B cell (primary cell): ENCODE measurements at regions not wholly inside any gene's neighbourhood (a gene's known extent, or its start where the extent isn't known, plus 50 kb on each side); places are given as distances from the start of the nearest gene placed in this dataset.

Experiments
- ATAC-seq: fragments of 200-7000 bp; cut with Tn5 transposase; one replicate; pipeline ENCODE4 v1.10.0; 2021; ENCODE audit warnings: low read depth, mild to moderate bottlenecking, moderate number of reproducible peaks, moderate library complexity
- CTCF ChIA-PET: fragments of 350-600 bp; sonication (Branson Sonifier 250); formaldehyde crosslinking; loops from one replicate; lab custom pipeline; 2021; ENCODE audit warnings: antibody characterized with exemption, inconsistent platforms; lab: Charles Lee
- POLR2A ChIA-PET: fragments of 350-600 bp; sonication (Branson Sonifier 250); formaldehyde crosslinking; loops from one replicate; lab custom pipeline; 2021; ENCODE audit warnings: antibody characterized with exemption; lab: Charles Lee
- DNase-seq: peaks from one replicate; pipeline ENCODE4 v3.0.0; 2013
- H2AFZ ChIP-seq: 2 replicates; pipeline ENCODE4 v1.6.1; 2012; ENCODE audit warnings: mild to moderate bottlenecking, low read depth, low read length; ENCODE audit not compliant: insufficient read depth, poor library complexity, severe bottlenecking
- H3K27ac ChIP-seq, 2 donors: 1 replicate in 1 of 2; 2 replicates in 1 of 2; pipeline ENCODE4 v1.5.1; 2012 to 2013; ENCODE audit warnings: low read length in 2 of 2, mild to moderate bottlenecking in 2 of 2, moderate library complexity in 1 of 2
- H3K27me3 ChIP-seq, 4 experiments: fragments of 200-600 bp in 1 of 4; sonication (generic) in 1 of 4; replicated peaks in 1 of 4; 1 replicate in 2 of 4; 2 replicates in 2 of 4; pipeline versions ENCODE4 v1.6.1 to v1.7.0; 2013 to 2016; ENCODE audit warnings: low read length in 3 of 4, mild to moderate bottlenecking in 2 of 4, mixed read lengths in 1 of 4, moderate library complexity in 1 of 4; ENCODE audit not compliant: insufficient read depth in 4 of 4, control insufficient read depth in 3 of 4; ENCODE audit errors: control extremely low read depth in 1 of 4
- H3K36me3 ChIP-seq, 2 experiments: replicated peaks in 1 of 2; 1 replicate in 1 of 2; 2 replicates in 1 of 2; pipeline versions ENCODE4 v1.6.1 to v1.7.1; 2013; ENCODE audit warnings: low read length in 1 of 2; ENCODE audit not compliant: insufficient read depth in 2 of 2, control insufficient read depth in 1 of 2; ENCODE audit errors: control extremely low read depth in 1 of 2, extremely low read depth in 1 of 2
- H3K4me1 ChIP-seq, 2 donors: fragments of 200-600 bp in 1 of 2; sonication (generic) in 1 of 2; 1 replicate in 1 of 2; 2 replicates in 1 of 2; pipeline versions ENCODE4 v1.5.1 to v1.6.1; 2013 to 2017; ENCODE audit warnings: low read length in 2 of 2; ENCODE audit not compliant: control insufficient read depth in 2 of 2, insufficient read depth in 2 of 2
- H3K4me2 ChIP-seq: replicated peaks from 2 replicates; pipeline ENCODE3; 2012; ENCODE audit warnings: mild to moderate bottlenecking, low read depth, low read length; ENCODE audit not compliant: poor library complexity, severe bottlenecking
- H3K4me3 ChIP-seq, 5 experiments: fragments of 200-600 bp in 1 of 5; sonication (generic) in 1 of 5; 1 replicate in 3 of 5; 2 replicates in 2 of 5; pipeline versions ENCODE4 v1.5.1 to v1.7.0; 2011 to 2016; ENCODE audit warnings: low read length in 4 of 5, mild to moderate bottlenecking in 4 of 5, low read depth in 2 of 5, control low read depth in 1 of 5, moderate library complexity in 1 of 5; ENCODE audit not compliant: insufficient read depth in 1 of 5; ENCODE audit errors: control extremely low read depth in 1 of 5, extremely low read depth in 1 of 5
- H3K79me2 ChIP-seq: fragments of 200-600 bp; sonication (generic); one replicate; pipeline ENCODE4 v1.6.0; 2016; ENCODE audit warnings: low read length; ENCODE audit not compliant: control insufficient read depth, insufficient read depth
- H3K9ac ChIP-seq: fragments of 200-600 bp; sonication (generic); 2 replicates; pipeline ENCODE4 v1.6.1; 2017; ENCODE audit warnings: mild to moderate bottlenecking, low read length, moderate library complexity
- H3K9me3 ChIP-seq, 3 donors: one replicate each; pipeline versions ENCODE4 v1.6.1 to v1.7.1; 2013; ENCODE audit warnings: low read length in 2 of 3; ENCODE audit not compliant: control insufficient read depth in 2 of 3, insufficient read depth in 1 of 3; ENCODE audit errors: control extremely low read depth in 1 of 3
- H4K20me1 ChIP-seq: 2 replicates; pipeline ENCODE4 v1.6.0; 2012; ENCODE audit warnings: mild to moderate bottlenecking, low read length; ENCODE audit not compliant: insufficient read depth, control insufficient read depth, poor library complexity, severe bottlenecking
- H3K27ac Mint-ChIP-seq: one replicate; pipeline ENCODE4 v1.8.0; 2021; ENCODE audit warnings: mixed read lengths
- H3K27me3 Mint-ChIP-seq: one replicate; pipeline ENCODE4 v1.8.0; 2021; ENCODE audit warnings: mixed read lengths
- H3K4me1 Mint-ChIP-seq: one replicate; pipeline ENCODE4 v1.8.0; 2021; ENCODE audit warnings: mixed read lengths
- H3K4me3 Mint-ChIP-seq: one replicate; pipeline ENCODE4 v1.8.0; 2021; ENCODE audit warnings: mixed read lengths
- H3K9me3 Mint-ChIP-seq: one replicate; pipeline ENCODE4 v1.8.0; 2022; ENCODE audit warnings: mixed read lengths; ENCODE audit not compliant: insufficient read depth
- CTCF ChIP-seq: fragments of 200-600 bp; IDR thresholded peaks from one replicate; pipeline ENCODE4 v1.8.0; 2022; ENCODE audit warnings: antibody characterized with exemption, mild to moderate bottlenecking
- EZH2 ChIP-seq: IDR thresholded peaks from 2 replicates; pipeline ENCODE4 v1.6.1; 2012; ENCODE audit warnings: borderline replicate concordance, low read depth, mild to moderate bottlenecking, moderate library complexity, low read length; ENCODE audit not compliant: insufficient read depth, poor library complexity, severe bottlenecking
- WGBS: methylation state at CpG from one replicate; pipeline ENCODE4 v1.1.5; 2013; ENCODE audit warnings: missing lambda C conversion rate; ENCODE audit not compliant: insufficient coverage; 5-methylcytosine and 5-hydroxymethylcytosine counted together
- intact Hi-C: fragments of 100-400 bp; cut with micrococcal nuclease; formaldehyde crosslinking; loops from one replicate; pipeline ENCODE4 v1.10.0; 2022

GRCh38 chr13:91058066-91058465 is 289.4 kb upstream of the MIR17HG start:
- 83% methylated on average over 2 of the region's 2 CpGs for WGBS
- H3K4me1 ChIP-seq = no peaks in the 10 kb centered on the region
- Mint-ChIP-seq H3K4me1 (no peaks in the 10 kb centered on the region), H3K27me3 (no peaks in the 10 kb centered on the region), H3K27ac (no peak overlapping the region), H3K4me3 (no peak overlapping the region), H3K9me3 (peaks cover 7% of the 10 kb centered on the region)
- no peak for TF ChIP-seq EZH2
- no peaks in the 10 kb centered on the region for H3K79me2 ChIP-seq
- POLR2A ChIA-PET = no interaction called here
- H3K4me3 ChIP-seq = no peak overlapping the region
- H3K9me3 ChIP-seq = peaks cover 0 to 3% (median 0%) of the 10 kb centered on the region in 3 donors
- intact Hi-C loops = no loop called here
- H3K4me2 ChIP-seq = no peak overlapping the region
- no peak overlapping the region for H3K9ac ChIP-seq
- no peak for DNase-seq
- ATAC-seq = no peak
- H2AFZ ChIP-seq = no peak overlapping the region
- CTCF ChIA-PET = no interaction called here
- H3K27ac ChIP-seq = no peak overlapping the region
- H3K36me3 ChIP-seq = no peaks in the 10 kb centered on the region
- H3K27me3 ChIP-seq = no peaks in the 10 kb centered on the region
- H4K20me1 ChIP-seq = no peaks in the 10 kb centered on the region

DNA sequence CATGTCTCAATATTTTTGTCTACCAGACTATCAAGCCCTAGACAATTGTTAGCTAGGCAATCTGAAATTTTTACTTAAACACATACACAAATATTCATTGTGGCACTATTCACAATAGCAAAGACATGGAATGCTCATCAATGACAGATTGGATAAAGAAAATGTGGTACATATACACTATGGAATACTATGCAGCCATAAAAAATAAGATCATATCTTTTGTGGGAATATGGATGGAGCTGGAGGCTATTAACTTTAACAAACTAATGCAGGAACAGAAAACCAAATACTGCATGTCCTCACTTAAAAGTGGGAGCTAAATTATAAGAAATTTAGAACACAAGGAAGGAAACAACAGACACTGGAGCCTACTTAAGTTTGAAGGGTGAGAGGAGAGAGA is 288.6 kb upstream of the MIR17HG start:
- ChIA-PET CTCF (no interaction called here), POLR2A (no interaction called here)
- intact Hi-C loops = no loop called here
- no peak overlapping the region for H2AFZ ChIP-seq
- H4K20me1 ChIP-seq = no peaks in the 10 kb centered on the region
- no peaks in the 10 kb centered on the region for H3K4me1 ChIP-seq
- no peak overlapping the region for H3K27ac Mint-ChIP-seq
- peaks cover 0 to 3% (median 0%) of the 10 kb centered on the region in 3 donors for H3K9me3 ChIP-seq
- no peak for ATAC-seq
- no peak overlapping the region for H3K4me3 Mint-ChIP-seq
- TF ChIP-seq EZH2 (no peak), CTCF (no peak)
- no peaks in the 10 kb centered on the region for H3K4me1 Mint-ChIP-seq
- H3K9ac ChIP-seq = no peak overlapping the region
- H3K9me3 Mint-ChIP-seq = peaks cover 7% of the 10 kb centered on the region
- no peak overlapping the region for H3K4me2 ChIP-seq
- no peak overlapping the region for H3K4me3 ChIP-seq
- no peaks in the 10 kb centered on the region for H3K36me3 ChIP-seq
- no peaks in the 10 kb centered on the region for H3K27me3 Mint-ChIP-seq
- H3K79me2 ChIP-seq = no peaks in the 10 kb centered on the region
- DNase-seq = no peak
- H3K27me3 ChIP-seq = no peaks in the 10 kb centered on the region
- no peak overlapping the region for H3K27ac ChIP-seq
